SK-N-SH (cell line): ENCODE measurements at regions not wholly inside any gene's neighbourhood (a gene's known extent, or its start where the extent isn't known, plus 50 kb on each side); places are given as distances from the start of the nearest gene placed in this dataset.

ENCODE experiments used
- CTCF ChIA-PET: fragments of 300-600, 350-600 bp; formaldehyde crosslinking; extraction: SDS; loops from one replicate; lab custom pipeline; 2021; lab: Yijun Ruan, JAX
- POLR2A ChIA-PET: fragments of 350-600 bp; sonication (Branson Sonifier 250); formaldehyde crosslinking; extraction: SDS; loops from one replicate; lab custom pipeline; 2020; ENCODE audit warnings: antibody characterized with exemption, inconsistent platforms; lab: Yijun Ruan, JAX
- DNase-seq: peaks from one replicate; pipeline ENCODE4 v3.0.0; 2012
- H2AFZ ChIP-seq: fragments of 200-600 bp; sonication (generic); 2 replicates; pipeline ENCODE4 v1.8.1; 2016; ENCODE audit warnings: antibody characterized with exemption, mild to moderate bottlenecking, low read depth
- H3F3A ChIP-seq: fragments of 200-600 bp; sonication (generic); replicated peaks from 2 replicates; pipeline ENCODE3; 2016; ENCODE audit warnings: antibody characterized with exemption, mild to moderate bottlenecking; ENCODE audit not compliant: insufficient read depth
- H3K27ac ChIP-seq, 2 experiments: fragments of 200-500 bp in 1 of 2; fragments of 200-600 bp in 1 of 2; sonication (Bioruptor generic) in 1 of 2; sonication (generic), shearing (Covaris generic) in 1 of 2; 2 replicates each; pipeline versions ENCODE4 v1.5.1 to v1.6.1; 2014 to 2016; ENCODE audit warnings: low read depth in 2 of 2, inconsistent platforms in 1 of 2, low read length in 1 of 2, mild to moderate bottlenecking in 1 of 2, mixed read lengths in 1 of 2
- H3K27me3 ChIP-seq: fragments of 200-600 bp; sonication (generic), shearing (Covaris generic); 2 replicates; pipeline ENCODE4 v1.6.1; 2016; ENCODE audit warnings: mixed run types; ENCODE audit not compliant: insufficient read depth
- H3K36me3 ChIP-seq, 2 experiments: fragments of 200-500 bp in 1 of 2; fragments of 200-600 bp in 1 of 2; sonication (Bioruptor generic) in 1 of 2; sonication (generic) in 1 of 2; replicated peaks in 1 of 2; 2 replicates each; pipeline versions ENCODE3 to v1.5.1; 2014 to 2016; ENCODE audit warnings: low read length in 1 of 2, mild to moderate bottlenecking in 1 of 2; ENCODE audit not compliant: insufficient read depth in 2 of 2, control insufficient read depth in 1 of 2
- H3K4me1 ChIP-seq, 2 experiments: fragments of 200-500 bp in 1 of 2; fragments of 200-600 bp in 1 of 2; sonication (Bioruptor generic) in 1 of 2; sonication (generic), shearing (Covaris generic) in 1 of 2; 2 replicates each; pipeline versions ENCODE4 v1.5.1 to v1.6.1; 2014 to 2016; ENCODE audit warnings: low read depth in 1 of 2, low read length in 1 of 2, mixed run types in 1 of 2; ENCODE audit not compliant: insufficient read depth in 2 of 2, control insufficient read depth in 1 of 2
- H3K4me2 ChIP-seq: fragments of 200-600 bp; sonication (generic), shearing (Covaris generic); 2 replicates; pipeline ENCODE4 v1.6.1; 2017; ENCODE audit warnings: mixed run types
- H3K4me3 ChIP-seq, 2 experiments: fragments of 200-500 bp in 1 of 2; fragments of 200-600 bp in 1 of 2; sonication (Bioruptor generic) in 1 of 2; sonication (generic), shearing (Covaris generic) in 1 of 2; 2 replicates each; pipeline versions ENCODE4 v1.5.1 to v1.8.1; 2014 to 2016; ENCODE audit warnings: low read depth in 2 of 2, inconsistent platforms in 1 of 2, low read length in 1 of 2, mild to moderate bottlenecking in 1 of 2, mixed read lengths in 1 of 2, moderate library complexity in 1 of 2
- H3K79me2 ChIP-seq: fragments of 200-600 bp; sonication (generic); 2 replicates; pipeline ENCODE4 v1.8.1; 2017; ENCODE audit warnings: mild to moderate bottlenecking; ENCODE audit not compliant: insufficient read depth
- H3K9ac ChIP-seq: fragments of 200-600 bp; sonication (generic); 2 replicates; pipeline ENCODE4 v1.6.1; 2017; ENCODE audit warnings: mixed run types
- H3K9me2 ChIP-seq: fragments of 200-600 bp; sonication (generic); 2 replicates; pipeline ENCODE4 v1.6.1; 2017; ENCODE audit warnings: mixed run types
- H3K9me3 ChIP-seq: fragments of 200-600 bp; sonication (generic); 2 replicates; pipeline ENCODE4 v1.6.1; 2017; ENCODE audit warnings: mixed run types, mild to moderate bottlenecking, moderate library complexity
- H4K20me1 ChIP-seq: fragments of 200-600 bp; sonication (generic); 2 replicates; pipeline ENCODE4 v1.6.1; 2017; ENCODE audit warnings: mild to moderate bottlenecking, mixed run types; ENCODE audit not compliant: insufficient read depth
- ELF1 ChIP-seq: IDR thresholded peaks from 2 replicates; pipeline ENCODE4 v1.4.0; 2012
- EZH2phosphoT487 ChIP-seq: fragments of 200-600 bp; sonication (generic); IDR thresholded peaks from 2 replicates; pipeline ENCODE4 v1.6.1; 2017; ENCODE audit warnings: low read depth, mixed run types, mild to moderate bottlenecking, antibody characterized with exemption, moderate library complexity, borderline replicate concordance
- FOXM1 ChIP-seq: IDR thresholded peaks from 2 replicates; pipeline ENCODE4 v1.4.0; 2012; ENCODE audit warnings: low read depth, mild to moderate bottlenecking
- GABPA ChIP-seq: IDR thresholded peaks from 2 replicates; pipeline ENCODE4 v1.4.0; 2012; ENCODE audit warnings: low read depth, mild to moderate bottlenecking
- MEF2A ChIP-seq: IDR thresholded peaks from 2 replicates; pipeline ENCODE4 v1.4.0; 2012; ENCODE audit warnings: low read depth, borderline replicate concordance
- MXI1 ChIP-seq: IDR thresholded peaks from 2 replicates; pipeline ENCODE4 v1.6.1; 2012; ENCODE audit warnings: mild to moderate bottlenecking, low read depth, low read length, improper control_type of control experiment
- NFIC ChIP-seq: IDR thresholded peaks from 2 replicates; pipeline ENCODE4 v1.4.0; 2012; ENCODE audit warnings: borderline replicate concordance
- PBX3 ChIP-seq: IDR thresholded peaks from 2 replicates; pipeline ENCODE4; 2012
- RAD21 ChIP-seq: IDR thresholded peaks from 2 replicates; pipeline ENCODE4 v1.6.1; 2012; ENCODE audit warnings: mild to moderate bottlenecking, low read length
- REST ChIP-seq: IDR thresholded peaks from 2 replicates; pipeline ENCODE4 v1.6.1; 2012; ENCODE audit warnings: mild to moderate bottlenecking, low read depth, low read length, moderate library complexity
- RFX5 ChIP-seq: IDR thresholded peaks from 2 replicates; pipeline ENCODE4 v1.6.1; 2012; ENCODE audit warnings: mild to moderate bottlenecking, improper control_type of control experiment, low read length
- SIN3A ChIP-seq: IDR thresholded peaks from 2 replicates; pipeline ENCODE4 v1.6.1; 2012; ENCODE audit warnings: low read depth, mild to moderate bottlenecking, low read length, moderate library complexity, borderline replicate concordance
- SMC3 ChIP-seq: IDR thresholded peaks from 2 replicates; pipeline ENCODE4 v1.6.1; 2012; ENCODE audit warnings: low read depth, low read length, improper control_type of control experiment
- TAF1 ChIP-seq: IDR thresholded peaks from 2 replicates; pipeline ENCODE4 v1.6.1; 2012; ENCODE audit warnings: low read depth, mild to moderate bottlenecking, low read length, moderate library complexity, borderline replicate concordance
- TEAD4 ChIP-seq: IDR thresholded peaks from 2 replicates; pipeline ENCODE4 v1.4.0; 2012; ENCODE audit warnings: mild to moderate bottlenecking, borderline replicate concordance; ENCODE audit not compliant: insufficient read depth
- USF1 ChIP-seq: IDR thresholded peaks from 2 replicates; pipeline ENCODE4 v1.4.0; 2012; ENCODE audit warnings: low read depth, borderline replicate concordance
- YY1 ChIP-seq: IDR thresholded peaks from 2 replicates; pipeline ENCODE4 v1.4.0; 2012; ENCODE audit warnings: low read depth, mild to moderate bottlenecking
- ZBTB33 ChIP-seq: IDR thresholded peaks from 2 replicates; pipeline ENCODE4 v1.4.0; 2012; ENCODE audit warnings: low read depth, borderline replicate concordance
- WGBS: methylation state at CpG from one replicate; pipeline ENCODE4 v1.1.6; 2017; ENCODE audit warnings: low lambda C conversion rate; 5-methylcytosine and 5-hydroxymethylcytosine counted together
- TF ChIP-seq, protein P1 (sequence below): fragments of 200-600 bp; sonication (generic); IDR thresholded peaks from 2 replicates; pipeline ENCODE4 v1.6.1; 2017; ENCODE audit warnings: antibody characterized with exemption, mild to moderate bottlenecking, moderate library complexity
- TF ChIP-seq, protein P2 (sequence below): IDR thresholded peaks from 2 replicates; pipeline ENCODE4 v1.4.0; 2012; ENCODE audit warnings: low read depth

DNA sequence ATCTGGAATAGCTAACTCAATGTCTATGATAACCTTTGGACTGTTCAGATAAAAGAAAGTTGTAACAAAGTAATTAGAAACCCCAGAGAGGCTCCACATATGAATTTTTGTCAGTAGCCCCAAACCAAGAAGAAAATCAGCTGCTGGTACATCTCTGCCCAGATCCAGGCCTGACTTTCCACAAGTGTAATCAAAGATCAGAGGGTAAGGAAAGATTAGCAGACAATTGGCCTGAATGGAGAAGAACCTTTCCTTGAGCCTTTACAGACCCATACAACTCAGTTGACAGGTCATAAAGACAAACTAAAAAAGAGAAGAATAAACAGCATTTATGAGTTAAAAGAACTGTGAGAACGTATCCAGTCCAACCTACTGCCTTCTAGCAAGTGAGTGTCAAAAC, 366.7 kb upstream of the PKN2 start:
- no peaks in the 10 kb centered on the region for H3K27me3 ChIP-seq
- POLR2A ChIA-PET: no interaction called here
- H3K36me3 ChIP-seq: no peaks in the 10 kb centered on the region
- TF ChIP-seq ELF1: no peak
- TF ChIP-seq, protein P1, sequence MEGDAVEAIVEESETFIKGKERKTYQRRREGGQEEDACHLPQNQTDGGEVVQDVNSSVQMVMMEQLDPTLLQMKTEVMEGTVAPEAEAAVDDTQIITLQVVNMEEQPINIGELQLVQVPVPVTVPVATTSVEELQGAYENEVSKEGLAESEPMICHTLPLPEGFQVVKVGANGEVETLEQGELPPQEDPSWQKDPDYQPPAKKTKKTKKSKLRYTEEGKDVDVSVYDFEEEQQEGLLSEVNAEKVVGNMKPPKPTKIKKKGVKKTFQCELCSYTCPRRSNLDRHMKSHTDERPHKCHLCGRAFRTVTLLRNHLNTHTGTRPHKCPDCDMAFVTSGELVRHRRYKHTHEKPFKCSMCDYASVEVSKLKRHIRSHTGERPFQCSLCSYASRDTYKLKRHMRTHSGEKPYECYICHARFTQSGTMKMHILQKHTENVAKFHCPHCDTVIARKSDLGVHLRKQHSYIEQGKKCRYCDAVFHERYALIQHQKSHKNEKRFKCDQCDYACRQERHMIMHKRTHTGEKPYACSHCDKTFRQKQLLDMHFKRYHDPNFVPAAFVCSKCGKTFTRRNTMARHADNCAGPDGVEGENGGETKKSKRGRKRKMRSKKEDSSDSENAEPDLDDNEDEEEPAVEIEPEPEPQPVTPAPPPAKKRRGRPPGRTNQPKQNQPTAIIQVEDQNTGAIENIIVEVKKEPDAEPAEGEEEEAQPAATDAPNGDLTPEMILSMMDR: no peak
- TF ChIP-seq MXI1: no peak
- no peak for TF ChIP-seq PBX3
- TF ChIP-seq TEAD4: no peak
- TF ChIP-seq, protein P2, sequence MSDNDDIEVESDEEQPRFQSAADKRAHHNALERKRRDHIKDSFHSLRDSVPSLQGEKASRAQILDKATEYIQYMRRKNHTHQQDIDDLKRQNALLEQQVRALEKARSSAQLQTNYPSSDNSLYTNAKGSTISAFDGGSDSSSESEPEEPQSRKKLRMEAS: no peak
- no peak for TF ChIP-seq TAF1
- TF ChIP-seq SMC3: no peak
- TF ChIP-seq RFX5: no peak
- TF ChIP-seq SIN3A: no peak
- TF ChIP-seq RAD21: no peak
- CTCF ChIA-PET: no interaction called here
- H3K27ac ChIP-seq: no peak overlapping the region
- no peaks in the 10 kb centered on the region for H3F3A ChIP-seq
- no peaks in the 10 kb centered on the region for H3K79me2 ChIP-seq
- no peak overlapping the region for H2AFZ ChIP-seq
- no peaks in the 10 kb centered on the region for H3K9me3 ChIP-seq
- H3K4me2 ChIP-seq: no peak overlapping the region
- no peaks in the 10 kb centered on the region for H4K20me1 ChIP-seq
- no peak overlapping the region for H3K4me3 ChIP-seq
- no peaks in the 10 kb centered on the region for H3K4me1 ChIP-seq
- 48% methylated on average over 1 of the region's 1 CpG for WGBS
- DNase-seq: no peak
- no peak overlapping the region for H3K9ac ChIP-seq
- no peaks in the 10 kb centered on the region for H3K9me2 ChIP-seq

GRCh38 chr1:88318740-88319139, 365.3 kb upstream of the PKN2 start:
- Histone ChIP-seq H3K9ac (no peak overlapping the region), H3K4me3 (no peak overlapping the region), H3K79me2 (no peaks in the 10 kb centered on the region), H3F3A (no peaks in the 10 kb centered on the region), H2AFZ (no peak overlapping the region), H3K27me3 (no peaks in the 10 kb centered on the region), H3K9me2 (no peaks in the 10 kb centered on the region), H4K20me1 (no peaks in the 10 kb centered on the region), H3K4me2 (no peak overlapping the region), H3K9me3 (no peaks in the 10 kb centered on the region), H3K27ac (no peak overlapping the region), H3K36me3 (no peaks in the 10 kb centered on the region), H3K4me1 (no peaks in the 10 kb centered on the region)
- ChIA-PET POLR2A (no interaction called here), CTCF (no interaction called here)
- no peak for DNase-seq
- WGBS: 33% methylated on average over 7 of the region's 7 CpGs
- TF ChIP-seq YY1: no peak
- TF ChIP-seq, protein P2: no peak
- no peak for TF ChIP-seq NFIC
- no peak for TF ChIP-seq ZBTB33
- TF ChIP-seq MEF2A: no peak
- TF ChIP-seq FOXM1: no peak
- TF ChIP-seq GABPA: no peak
- no peak for TF ChIP-seq EZH2phosphoT487
- no peak for TF ChIP-seq SMC3
- TF ChIP-seq USF1: no peak
- TF ChIP-seq REST: no peak
- TF ChIP-seq TEAD4: no peak
